GM21528 (cell line): ENCODE measurements at regions not wholly inside any gene's neighbourhood (a gene's known extent, or its start where the extent isn't known, plus 50 kb on each side); places are given as distances from the start of the nearest gene placed in this dataset.
"Not testable (repeated sequence)": the region's sequence is repeated elsewhere in the genome, so short reads cannot be mapped to it uniquely, and the experiment has no call there.

ENCODE experiments used
- ATAC-seq: cut with Tn5 transposase; IDR thresholded peaks from one replicate; pipeline ENCODE4 v1.9.1; 2021; ENCODE audit warnings: mild to moderate bottlenecking, moderate library complexity; ENCODE audit not compliant: unreplicated experiment, low FRiP score

DNA sequence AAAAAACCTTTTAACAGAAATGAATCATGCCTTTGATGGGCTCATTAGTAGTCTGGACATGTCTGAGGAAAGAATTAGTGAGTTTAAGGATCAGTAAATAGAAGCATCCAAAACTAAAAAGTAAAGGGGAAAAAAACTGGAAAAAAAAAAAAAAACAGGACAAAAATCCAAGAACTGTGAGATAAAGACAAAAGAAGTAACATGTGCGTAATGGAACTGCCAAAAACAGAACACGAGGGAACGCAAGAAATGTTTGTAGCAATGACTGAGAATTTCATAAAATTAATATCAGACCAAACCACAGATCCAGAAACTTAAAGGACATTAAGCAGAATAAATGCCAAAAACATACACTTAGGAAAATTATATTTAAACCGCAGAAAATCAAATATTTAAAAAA is 77.4 kb downstream of the MS4A13 start:
- ATAC-seq, result no peak

DNA sequence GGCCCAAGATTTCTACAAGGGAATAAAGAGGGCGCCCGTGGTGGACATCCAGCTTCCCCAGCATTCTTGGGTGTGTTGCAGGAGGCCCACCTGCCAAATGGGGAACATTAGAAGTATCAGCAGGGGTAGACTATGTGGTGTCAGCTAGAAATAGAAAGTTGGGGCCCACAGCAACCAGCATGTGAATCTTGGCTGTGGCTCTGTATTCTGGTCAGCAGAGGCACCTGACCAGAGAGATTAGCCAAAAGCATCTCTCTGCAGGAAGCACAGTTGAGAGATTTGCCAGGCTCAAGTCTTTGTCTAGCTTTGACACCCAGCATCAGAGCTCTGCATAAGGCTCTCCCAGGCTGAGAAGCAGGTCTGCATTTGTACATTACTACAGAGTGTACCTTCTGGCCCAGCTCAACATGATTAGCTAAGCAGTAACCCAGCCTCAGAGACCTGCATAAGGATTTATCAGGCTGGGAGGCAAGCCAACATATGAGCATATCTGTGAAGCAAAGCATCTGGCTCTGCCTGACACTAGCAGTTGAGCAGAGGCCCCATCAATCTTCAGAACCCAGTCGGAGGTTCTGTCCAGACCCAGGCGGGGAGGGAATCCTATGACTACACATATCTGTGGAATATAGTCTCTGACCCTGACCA is 79.9 kb downstream of the MS4A13 start:
- no peak for ATAC-seq

DNA sequence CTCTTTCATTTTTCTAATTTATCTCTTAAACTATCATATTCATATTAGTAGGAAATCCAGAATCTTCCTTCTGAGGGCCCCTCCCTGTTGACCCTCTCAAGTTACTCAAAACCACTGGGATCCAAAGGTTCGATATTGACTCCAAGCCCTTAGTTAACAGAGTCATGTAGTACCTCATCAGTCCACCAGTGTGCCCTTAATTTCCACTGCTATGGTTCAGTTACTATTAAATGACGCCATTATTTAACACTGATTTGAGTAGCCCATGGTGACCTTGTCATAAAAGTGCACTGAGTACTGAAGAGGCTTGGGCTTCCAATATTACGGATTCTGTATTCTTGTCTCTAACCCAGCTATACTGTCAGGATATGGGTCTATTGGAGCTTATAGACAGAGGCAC is 91.9 kb upstream of the MS4A8 start:
- ATAC-seq, result no peak

DNA sequence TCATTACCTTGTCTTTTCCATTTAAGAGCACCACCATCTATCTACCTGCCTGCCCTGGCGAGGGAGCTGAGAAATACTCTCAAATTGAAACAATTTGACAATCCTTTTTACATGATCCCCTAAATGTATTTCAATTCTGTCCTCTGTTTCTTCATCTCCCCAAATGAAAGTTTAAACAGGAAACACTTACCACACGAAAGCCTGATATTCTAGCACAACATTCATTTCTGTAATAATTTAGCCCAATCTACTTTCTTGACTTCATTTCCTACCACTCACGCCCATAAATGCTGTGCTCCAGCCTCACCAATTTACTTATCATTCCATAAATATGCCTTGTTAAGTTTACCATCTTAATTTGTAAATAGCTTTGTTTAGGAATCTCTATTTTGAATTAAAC is 89.8 kb upstream of the MS4A8 start:
- no peak for ATAC-seq

DNA sequence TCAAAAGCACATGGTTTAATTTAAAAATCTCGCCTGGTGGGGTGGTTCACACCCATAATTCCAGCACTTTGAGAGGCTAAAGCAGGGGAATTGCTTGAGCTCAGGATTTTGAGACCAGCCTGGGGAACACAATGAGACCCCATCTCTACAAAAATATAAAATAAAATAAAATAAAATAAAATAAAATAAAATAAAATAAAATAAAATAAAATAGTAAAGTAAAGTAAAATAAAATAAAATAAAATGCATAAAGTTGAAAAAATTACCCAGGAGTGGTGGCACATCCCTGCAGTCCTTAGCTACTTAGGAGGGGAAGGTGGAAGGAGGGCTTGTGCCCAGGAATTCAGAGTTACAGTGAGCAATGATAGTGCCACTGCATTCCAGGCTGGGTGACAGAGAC is 88.7 kb upstream of the MS4A8 start:
- no peak for ATAC-seq

DNA sequence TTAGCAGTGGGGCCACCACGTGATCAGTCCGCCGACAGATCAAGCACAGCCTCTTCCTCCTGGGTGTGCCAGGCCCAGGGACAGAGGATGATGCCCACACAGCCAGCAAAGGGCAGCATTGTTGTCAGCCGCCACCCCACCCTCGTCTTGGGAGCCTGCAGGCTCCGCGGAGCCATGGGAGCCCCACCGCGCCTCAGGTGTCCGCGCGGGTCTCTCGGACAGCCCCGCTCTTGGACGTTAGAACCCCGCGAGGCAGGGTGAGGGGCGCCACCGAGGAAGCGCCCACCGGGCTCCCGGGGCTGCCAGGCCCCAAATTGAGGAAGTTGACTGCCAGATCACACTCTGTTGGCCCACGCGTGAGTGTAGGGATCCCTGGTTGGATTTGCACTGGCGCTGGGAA is 83.9 kb upstream of the MS4A8 start:
- no peak for ATAC-seq

DNA sequence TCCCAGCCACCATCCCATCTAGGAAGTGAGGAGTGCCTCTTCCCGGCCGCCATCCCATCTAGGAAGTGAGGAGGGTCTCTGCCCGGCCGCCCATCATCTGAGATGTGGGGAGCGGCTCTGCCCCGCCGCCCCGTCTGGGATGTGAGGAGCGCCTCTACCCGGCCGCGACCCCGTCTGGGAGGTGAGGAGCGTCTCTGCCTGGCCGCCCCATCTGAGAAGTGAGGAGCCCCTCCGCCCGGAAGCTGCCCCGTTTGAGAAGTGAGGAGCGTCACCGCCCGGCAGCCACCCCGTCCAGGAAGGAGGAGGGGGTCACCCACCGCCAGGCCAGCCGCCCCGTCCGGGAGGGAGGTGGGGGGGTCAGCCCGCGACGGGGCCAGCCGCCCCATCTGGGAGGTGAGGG is 77.5 kb upstream of the MS4A8 start:
- ATAC-seq, result not testable (repeated sequence)

DNA sequence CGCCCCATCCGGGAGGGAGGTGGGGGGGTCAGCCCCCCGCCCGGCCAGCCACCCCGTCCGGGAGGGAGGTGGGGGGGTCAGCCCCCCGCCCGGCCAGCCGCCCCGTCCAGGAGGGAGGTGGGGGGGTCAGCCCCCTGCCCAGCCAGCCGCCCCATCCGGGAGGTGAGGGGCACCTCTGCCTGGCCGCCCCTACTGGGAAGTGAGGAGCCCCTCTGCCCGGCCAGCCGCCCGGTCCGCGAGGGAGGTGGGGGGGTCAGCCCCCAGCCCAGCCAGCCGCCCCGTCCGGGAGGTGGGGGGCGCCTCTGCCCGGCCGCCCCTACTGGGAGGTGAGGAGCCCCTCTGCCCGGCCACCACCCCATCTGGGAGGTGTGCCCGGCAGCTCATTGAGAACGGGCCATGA is 76.6 kb upstream of the MS4A8 start:
- ATAC-seq, result not testable (repeated sequence)

DNA sequence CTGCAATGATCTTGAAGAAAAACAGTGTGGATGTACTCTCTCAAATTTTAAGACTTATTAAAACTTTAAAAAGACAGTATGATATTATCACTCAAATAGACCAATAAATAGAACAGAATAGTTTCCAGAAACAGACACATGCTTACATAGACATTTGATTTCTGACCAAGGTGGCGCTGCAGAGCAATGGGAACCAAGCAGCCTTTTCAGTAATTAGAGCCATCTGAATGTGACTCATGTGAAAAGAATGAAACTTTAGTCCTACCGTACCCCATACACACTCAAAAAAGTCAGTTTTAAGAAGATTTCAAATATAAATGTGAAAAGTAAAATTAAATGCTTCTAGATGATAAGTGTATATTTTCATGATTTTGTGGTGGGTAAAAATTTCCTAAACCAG is 74.2 kb upstream of the MS4A8 start:
- no peak for ATAC-seq

DNA sequence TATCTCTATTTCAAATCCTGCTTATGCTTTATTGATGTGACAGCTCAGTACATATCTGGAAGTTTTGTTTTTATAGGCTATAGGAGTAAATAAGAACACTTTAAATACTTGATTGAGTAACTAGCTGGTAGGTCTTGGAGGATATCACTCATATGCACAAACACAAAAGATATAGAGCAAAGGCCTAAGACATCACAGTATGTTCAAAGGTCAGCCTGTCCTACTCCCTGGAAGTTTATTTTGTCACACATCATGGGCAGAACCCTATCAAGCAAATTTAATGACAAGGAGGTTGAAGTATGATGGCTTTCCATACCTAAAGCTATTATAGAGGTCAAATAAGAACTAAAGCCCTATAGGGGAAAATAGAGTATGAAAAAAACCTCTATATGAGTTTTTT is 70.0 kb upstream of the MS4A8 start:
- ATAC-seq, result no peak

DNA sequence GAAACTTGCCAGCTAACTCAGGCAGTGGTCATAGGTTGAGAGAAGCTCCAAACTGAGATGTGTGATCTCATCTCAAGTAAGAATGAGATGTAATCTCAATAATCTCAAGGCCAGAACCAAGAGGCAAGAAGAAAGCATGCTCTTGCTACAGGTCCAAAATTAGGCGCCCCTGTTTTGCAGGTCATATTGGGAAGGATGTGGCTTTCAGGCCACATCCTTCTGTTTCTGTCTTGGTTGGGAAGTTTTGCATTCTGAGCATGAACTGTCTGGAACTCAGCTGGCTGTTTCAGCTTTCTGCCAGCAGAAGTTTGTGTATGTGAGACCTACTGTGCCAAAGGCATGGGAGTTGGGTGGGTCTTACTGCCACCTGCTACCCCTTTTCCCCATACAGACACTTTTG is 67.5 kb upstream of the MS4A8 start:
- ATAC-seq, result no peak

DNA sequence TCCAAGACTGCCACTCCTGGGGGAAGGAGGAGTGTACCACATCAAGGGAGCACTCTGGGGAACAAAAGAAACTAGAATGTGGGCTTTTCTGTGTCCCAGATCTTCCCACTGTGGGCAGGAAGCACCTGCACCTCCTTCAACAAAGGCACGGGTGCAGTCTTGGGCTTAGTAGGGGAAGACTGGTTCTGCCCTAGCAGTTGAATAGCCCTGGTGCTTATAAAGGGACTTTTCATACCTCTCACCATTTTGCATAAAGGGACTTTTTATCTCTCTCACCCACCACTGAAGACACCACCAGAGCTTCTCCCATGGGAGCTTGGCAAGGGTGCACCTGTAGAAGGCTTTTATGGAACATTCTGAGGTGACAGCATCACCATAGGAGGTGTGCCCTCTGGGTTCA is 65.8 kb upstream of the MS4A8 start:
- peak; percentile 55 for ATAC-seq

DNA sequence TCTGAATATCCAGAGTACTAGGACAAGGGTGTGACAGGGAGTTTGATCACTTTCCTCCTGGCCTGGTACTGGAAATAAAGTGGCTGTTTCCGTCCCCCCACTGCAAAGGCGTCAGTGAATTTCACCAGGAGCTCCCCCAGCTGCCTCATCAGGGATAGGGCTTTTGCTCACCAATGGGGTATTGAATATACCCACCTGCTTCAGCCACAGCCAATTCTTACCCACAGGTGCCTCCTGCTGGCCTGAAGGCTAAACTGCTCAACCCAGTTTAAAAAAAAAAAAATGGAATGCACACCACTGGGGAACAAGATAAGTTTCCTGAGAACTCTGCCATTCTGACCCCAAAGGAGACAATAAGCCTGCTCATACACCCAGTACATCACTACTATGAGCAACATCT is 65.3 kb upstream of the MS4A8 start:
- ATAC-seq, result peak; percentile 44

DNA sequence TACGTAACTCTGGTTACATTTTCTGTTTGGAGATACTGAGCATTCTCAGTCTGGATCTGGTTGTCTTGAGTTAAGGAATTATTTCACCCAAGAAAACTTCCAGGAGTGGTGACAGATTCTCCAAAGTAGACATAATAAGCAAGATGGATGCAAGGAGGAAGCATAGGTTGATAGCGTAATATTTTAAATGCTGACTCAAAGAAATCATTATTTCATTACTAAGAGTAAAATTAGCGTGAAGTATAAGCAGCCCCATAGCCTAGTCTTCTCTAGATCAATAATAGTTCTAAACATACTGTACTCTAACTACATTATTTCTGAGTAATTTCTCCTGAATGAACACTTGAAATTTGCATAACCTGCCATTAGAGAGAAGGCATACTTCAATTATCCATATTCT is 57.5 kb upstream of the MS4A8 start:
- no peak for ATAC-seq

DNA sequence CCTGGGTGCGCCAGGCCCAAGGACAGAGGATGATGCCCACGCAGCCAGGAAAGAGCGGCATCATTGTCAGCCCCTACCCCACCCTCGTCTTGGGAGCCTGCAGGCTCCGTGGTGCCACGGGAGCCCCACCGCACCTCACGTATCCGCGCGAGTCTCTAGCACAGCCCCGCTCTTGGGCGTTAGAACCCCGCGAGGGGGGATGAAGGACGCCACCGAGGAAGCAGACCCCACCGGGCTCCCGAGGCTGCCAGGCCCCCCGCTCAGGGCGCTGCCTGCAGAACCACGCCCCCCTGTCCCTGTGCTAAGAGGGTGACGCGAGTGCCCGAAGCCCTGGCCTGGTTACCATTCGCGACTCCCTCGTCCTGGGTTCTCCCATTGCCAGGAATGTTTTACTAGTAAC is 52.3 kb upstream of the MS4A8 start:
- no peak for ATAC-seq
